GM18505 (cell line): ENCODE measurements at regions not wholly inside any gene's neighbourhood (a gene's known extent, or its start where the extent isn't known, plus 50 kb on each side); places are given as distances from the start of the nearest gene placed in this dataset.

ENCODE experiments used
- ATAC-seq: cut with Tn5 transposase; IDR thresholded peaks from one replicate; pipeline ENCODE4 v1.9.1; 2021; ENCODE audit not compliant: unreplicated experiment
- POLR2A ChIP-seq: IDR thresholded peaks from 4 replicates; pipeline ENCODE4 v1.6.1; 2011; ENCODE audit warnings: borderline replicate concordance; ENCODE audit not compliant: insufficient read depth, insufficient read length; ENCODE audit errors: extremely low read depth

- no peak for ATAC-seq
These were observed 67.7 kb upstream of the ZFP64 start for GRCh38 chr20:52259295-52259694.

DNA sequence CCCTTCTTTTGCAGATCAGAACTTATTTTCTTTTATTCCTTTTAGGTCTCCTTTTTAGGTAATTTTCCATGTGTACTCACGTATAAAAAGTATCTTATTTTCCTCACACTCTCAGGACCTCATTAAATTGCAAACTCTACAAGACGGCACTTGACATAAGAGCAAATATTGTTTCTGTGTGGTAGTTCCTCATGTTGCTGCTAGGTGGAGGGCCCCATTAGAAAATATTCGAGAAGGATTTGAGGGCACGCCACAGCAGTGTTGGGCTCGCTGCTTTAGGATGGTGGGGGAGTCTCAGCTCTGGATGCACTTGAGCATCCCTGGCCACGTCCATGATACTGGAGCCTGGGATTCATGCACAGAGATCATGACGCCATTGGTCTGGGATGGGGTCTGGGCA is 64.9 kb upstream of the ZFP64 start:
- TF ChIP-seq POLR2A: no peak
- no peak for ATAC-seq

More at GRCh38 chr20:52259295-52259694, 67.7 kb upstream of the ZFP64 start:
- no peak for TF ChIP-seq POLR2A

DNA sequence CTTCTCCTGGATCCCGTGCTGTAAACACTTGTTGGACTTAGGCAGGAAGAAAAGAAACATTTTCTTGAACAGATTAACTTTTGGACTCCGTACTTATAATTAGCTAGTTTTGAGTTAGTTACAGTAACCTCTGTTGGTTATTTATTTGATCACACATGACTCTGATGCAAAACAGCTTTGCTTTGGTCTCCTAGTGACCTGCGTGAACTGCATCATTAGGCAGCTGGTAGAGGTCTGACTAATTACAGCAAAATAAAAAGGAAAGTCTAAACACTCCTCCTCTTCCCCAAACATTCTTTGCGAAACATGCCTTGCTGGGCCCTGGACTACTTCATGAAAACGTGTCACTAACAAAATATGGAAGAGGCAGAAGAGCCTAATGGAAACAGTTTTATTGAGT is 61.1 kb upstream of the ZFP64 start:
- no peak for TF ChIP-seq POLR2A
- ATAC-seq: no peak

DNA sequence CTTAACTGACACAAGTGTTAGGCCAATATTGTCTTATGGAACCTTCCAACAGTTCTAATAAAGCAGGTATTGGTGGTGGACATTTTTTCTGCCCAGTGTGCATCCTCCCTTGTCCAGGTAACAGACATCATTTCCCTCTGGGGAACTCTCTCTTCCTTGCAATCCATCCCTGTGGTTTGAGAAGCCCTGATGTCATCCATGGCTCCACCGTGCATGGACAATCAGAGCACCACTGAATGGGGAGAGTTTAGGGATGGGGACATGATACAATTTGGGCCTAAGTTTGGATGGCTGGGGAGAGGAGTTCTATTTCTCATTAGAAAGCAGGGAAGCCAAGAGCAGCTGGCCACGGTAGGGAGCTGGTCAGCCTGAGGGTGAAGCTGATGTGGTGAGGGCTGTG is 60.2 kb upstream of the ZFP64 start:
- no peak for ATAC-seq
- no peak for TF ChIP-seq POLR2A

GRCh38 chr20:52251136-52251700 is 59.6 kb upstream of the ZFP64 start:
- ATAC-seq: no peak
- TF ChIP-seq POLR2A: no peak

- no peak for TF ChIP-seq POLR2A
- no peak for ATAC-seq
These were observed 56.0 kb upstream of the ZFP64 start for GRCh38 chr20:52247548-52247947.

GRCh38 chr20:52246366-52246765 is 54.8 kb upstream of the ZFP64 start:
- TF ChIP-seq POLR2A: no peak
- no peak for ATAC-seq

GRCh38 chr20:52244702-52245101 is 53.1 kb upstream of the ZFP64 start:
- no peak for ATAC-seq
- TF ChIP-seq POLR2A: no peak

- no peak for TF ChIP-seq POLR2A
- no peak for ATAC-seq
These were observed 51.0 kb upstream of the ZFP64 start for GRCh38 chr20:52242237-52243230.
